ENCODE measurements at regions not wholly inside any gene's neighbourhood (a gene's known extent, or its start where the extent isn't known, plus 50 kb on each side); places are given as distances from the start of the nearest gene placed in this dataset.

- no peak for ATAC-seq (ENCODE audit: low FRiP score in 2 of 2)
- Histone ChIP-seq H3K9me3 (no peaks in the 10 kb centered on the region), H3K36me3 (no peaks in the 10 kb centered on the region), H3K4me3 (no peak overlapping the region), H3K27ac (no peak overlapping the region), H3K27me3 (no peaks in the 10 kb centered on the region), H3K4me1 (no peaks in the 10 kb centered on the region)
- TF ChIP-seq POLR2AphosphoS5 (IDR thresholded peaks at IDR 0.05) (no peak), CTCF (IDR thresholded peaks at IDR 0.05) (no peak), POLR2A (IDR thresholded peaks at IDR 0.05) (no peak), EP300 (IDR thresholded peaks at IDR 0.05) (no peak)
- no peak for DNase-seq
- whole genome bisulfite sequencing, 2 donors = 68 to 90% methylated on average over 1 of the region's 1 CpG
These were observed 1240.8 kb downstream of the SLC16A7 start for GRCh38 chr12:60836651-60837050.

- no peak overlapping the region for H3K4me3 ChIP-seq
- no peaks in the 10 kb centered on the region for H3K27me3 ChIP-seq
- TF ChIP-seq POLR2AphosphoS5 (IDR thresholded peaks at IDR 0.05) = no peak
- no peak for TF ChIP-seq EP300 (IDR thresholded peaks at IDR 0.05)
- TF ChIP-seq POLR2A (IDR thresholded peaks at IDR 0.05) = no peak
- TF ChIP-seq CTCF (IDR thresholded peaks at IDR 0.05) = no peak
- ATAC-seq (ENCODE audit: low FRiP score in 2 of 2) (no peak), DNase-seq (no peak)
- no peak overlapping the region for H3K27ac ChIP-seq
- no peaks in the 10 kb centered on the region for H3K9me3 ChIP-seq
- H3K4me1 ChIP-seq = no peaks in the 10 kb centered on the region
- H3K36me3 ChIP-seq = no peaks in the 10 kb centered on the region
- WGBS, 2 donors = 57 to 64% methylated on average over 2 of the region's 2 CpGs
These were observed 1246.4 kb downstream of the SLC16A7 start for GRCh38 chr12:60842181-60842580.

GRCh38 chr12:60844101-60844500, 1248.3 kb downstream of the SLC16A7 start:
- Histone ChIP-seq H3K27me3 (no peaks in the 10 kb centered on the region), H3K4me1 (no peaks in the 10 kb centered on the region), H3K27ac (no peak overlapping the region), H3K36me3 (no peaks in the 10 kb centered on the region), H3K9me3 (no peaks in the 10 kb centered on the region), H3K4me3 (no peak overlapping the region)
- ATAC-seq (ENCODE audit: low FRiP score in 2 of 2) (no peak), DNase-seq (no peak)
- TF ChIP-seq POLR2A (IDR thresholded peaks at IDR 0.05) (no peak), EP300 (IDR thresholded peaks at IDR 0.05) (no peak), POLR2AphosphoS5 (IDR thresholded peaks at IDR 0.05) (no peak), CTCF (IDR thresholded peaks at IDR 0.05) (no peak)

GRCh38 chr12:60844875-60845274, 1249.0 kb downstream of the SLC16A7 start:
- H3K27ac ChIP-seq = no peak overlapping the region
- no peak for ATAC-seq (ENCODE audit: low FRiP score in 2 of 2)
- H3K27me3 ChIP-seq = no peaks in the 10 kb centered on the region
- WGBS, 2 donors = 85 to 87% methylated on average over 1 of the region's 1 CpG
- DNase-seq = no peak
- no peaks in the 10 kb centered on the region for H3K9me3 ChIP-seq
- H3K36me3 ChIP-seq = no peaks in the 10 kb centered on the region
- H3K4me3 ChIP-seq = no peak overlapping the region
- TF ChIP-seq EP300 (IDR thresholded peaks at IDR 0.05) (no peak), POLR2A (IDR thresholded peaks at IDR 0.05) (no peak), CTCF (IDR thresholded peaks at IDR 0.05) (no peak), POLR2AphosphoS5 (IDR thresholded peaks at IDR 0.05) (no peak)
- H3K4me1 ChIP-seq = no peaks in the 10 kb centered on the region

GRCh38 chr12:60845696-60846095, 1249.9 kb downstream of the SLC16A7 start:
- H3K27me3 ChIP-seq = no peaks in the 10 kb centered on the region
- DNase-seq (no peak), ATAC-seq (ENCODE audit: low FRiP score in 2 of 2) (no peak)
- no peaks in the 10 kb centered on the region for H3K9me3 ChIP-seq
- TF ChIP-seq POLR2A (IDR thresholded peaks at IDR 0.05) (no peak), CTCF (IDR thresholded peaks at IDR 0.05) (no peak), EP300 (IDR thresholded peaks at IDR 0.05) (no peak), POLR2AphosphoS5 (IDR thresholded peaks at IDR 0.05) (no peak)
- no peak overlapping the region for H3K4me3 ChIP-seq
- no peaks in the 10 kb centered on the region for H3K4me1 ChIP-seq
- 66 to 76% methylated on average over 4 of the region's 4 CpGs for WGBS, 2 donors
- H3K27ac ChIP-seq = no peak overlapping the region
- no peaks in the 10 kb centered on the region for H3K36me3 ChIP-seq
